B cell (primary cell): ENCODE measurements at regions not wholly inside any gene's neighbourhood (a gene's known extent, or its start where the extent isn't known, plus 50 kb on each side); places are given as distances from the start of the nearest gene placed in this dataset.

Experiments used
- ATAC-seq: fragments of 200-7000 bp; cut with Tn5 transposase; one replicate; pipeline ENCODE4 v1.10.0; 2021; ENCODE audit warnings: low read depth, mild to moderate bottlenecking, moderate number of reproducible peaks, moderate library complexity
- CTCF ChIA-PET: fragments of 350-600 bp; sonication (Branson Sonifier 250); formaldehyde crosslinking; loops from one replicate; lab custom pipeline; 2021; ENCODE audit warnings: antibody characterized with exemption, inconsistent platforms; lab: Charles Lee
- POLR2A ChIA-PET: fragments of 350-600 bp; sonication (Branson Sonifier 250); formaldehyde crosslinking; loops from one replicate; lab custom pipeline; 2021; ENCODE audit warnings: antibody characterized with exemption; lab: Charles Lee
- DNase-seq: peaks from one replicate; pipeline ENCODE4 v3.0.0; 2013
- H2AFZ ChIP-seq: 2 replicates; pipeline ENCODE4 v1.6.1; 2012; ENCODE audit warnings: mild to moderate bottlenecking, low read depth, low read length; ENCODE audit not compliant: insufficient read depth, poor library complexity, severe bottlenecking
- H3K27ac ChIP-seq, 2 donors: 1 replicate in 1 of 2; 2 replicates in 1 of 2; pipeline ENCODE4 v1.5.1; 2012 to 2013; ENCODE audit warnings: low read length in 2 of 2, mild to moderate bottlenecking in 2 of 2, moderate library complexity in 1 of 2
- H3K27me3 ChIP-seq, 4 experiments: fragments of 200-600 bp in 1 of 4; sonication (generic) in 1 of 4; replicated peaks in 1 of 4; 1 replicate in 2 of 4; 2 replicates in 2 of 4; pipeline versions ENCODE4 v1.6.1 to v1.7.0; 2013 to 2016; ENCODE audit warnings: low read length in 3 of 4, mild to moderate bottlenecking in 2 of 4, mixed read lengths in 1 of 4, moderate library complexity in 1 of 4; ENCODE audit not compliant: insufficient read depth in 4 of 4, control insufficient read depth in 3 of 4; ENCODE audit errors: control extremely low read depth in 1 of 4
- H3K36me3 ChIP-seq, 2 experiments: replicated peaks in 1 of 2; 1 replicate in 1 of 2; 2 replicates in 1 of 2; pipeline versions ENCODE4 v1.6.1 to v1.7.1; 2013; ENCODE audit warnings: low read length in 1 of 2; ENCODE audit not compliant: insufficient read depth in 2 of 2, control insufficient read depth in 1 of 2; ENCODE audit errors: control extremely low read depth in 1 of 2, extremely low read depth in 1 of 2
- H3K4me1 ChIP-seq, 2 donors: fragments of 200-600 bp in 1 of 2; sonication (generic) in 1 of 2; 1 replicate in 1 of 2; 2 replicates in 1 of 2; pipeline versions ENCODE4 v1.5.1 to v1.6.1; 2013 to 2017; ENCODE audit warnings: low read length in 2 of 2; ENCODE audit not compliant: control insufficient read depth in 2 of 2, insufficient read depth in 2 of 2
- H3K4me2 ChIP-seq: replicated peaks from 2 replicates; pipeline ENCODE3; 2012; ENCODE audit warnings: mild to moderate bottlenecking, low read depth, low read length; ENCODE audit not compliant: poor library complexity, severe bottlenecking
- H3K4me3 ChIP-seq, 5 experiments: fragments of 200-600 bp in 1 of 5; sonication (generic) in 1 of 5; 1 replicate in 3 of 5; 2 replicates in 2 of 5; pipeline versions ENCODE4 v1.5.1 to v1.7.0; 2011 to 2016; ENCODE audit warnings: low read length in 4 of 5, mild to moderate bottlenecking in 4 of 5, low read depth in 2 of 5, control low read depth in 1 of 5, moderate library complexity in 1 of 5; ENCODE audit not compliant: insufficient read depth in 1 of 5; ENCODE audit errors: control extremely low read depth in 1 of 5, extremely low read depth in 1 of 5
- H3K79me2 ChIP-seq: fragments of 200-600 bp; sonication (generic); one replicate; pipeline ENCODE4 v1.6.0; 2016; ENCODE audit warnings: low read length; ENCODE audit not compliant: control insufficient read depth, insufficient read depth
- H3K9ac ChIP-seq: fragments of 200-600 bp; sonication (generic); 2 replicates; pipeline ENCODE4 v1.6.1; 2017; ENCODE audit warnings: mild to moderate bottlenecking, low read length, moderate library complexity
- H3K9me3 ChIP-seq, 3 donors: one replicate each; pipeline versions ENCODE4 v1.6.1 to v1.7.1; 2013; ENCODE audit warnings: low read length in 2 of 3; ENCODE audit not compliant: control insufficient read depth in 2 of 3, insufficient read depth in 1 of 3; ENCODE audit errors: control extremely low read depth in 1 of 3
- H4K20me1 ChIP-seq: 2 replicates; pipeline ENCODE4 v1.6.0; 2012; ENCODE audit warnings: mild to moderate bottlenecking, low read length; ENCODE audit not compliant: insufficient read depth, control insufficient read depth, poor library complexity, severe bottlenecking
- H3K27ac Mint-ChIP-seq: one replicate; pipeline ENCODE4 v1.8.0; 2021; ENCODE audit warnings: mixed read lengths
- H3K27me3 Mint-ChIP-seq: one replicate; pipeline ENCODE4 v1.8.0; 2021; ENCODE audit warnings: mixed read lengths
- H3K4me1 Mint-ChIP-seq: one replicate; pipeline ENCODE4 v1.8.0; 2021; ENCODE audit warnings: mixed read lengths
- H3K4me3 Mint-ChIP-seq: one replicate; pipeline ENCODE4 v1.8.0; 2021; ENCODE audit warnings: mixed read lengths
- H3K9me3 Mint-ChIP-seq: one replicate; pipeline ENCODE4 v1.8.0; 2022; ENCODE audit warnings: mixed read lengths; ENCODE audit not compliant: insufficient read depth
- EZH2 ChIP-seq: IDR thresholded peaks from 2 replicates; pipeline ENCODE4 v1.6.1; 2012; ENCODE audit warnings: borderline replicate concordance, low read depth, mild to moderate bottlenecking, moderate library complexity, low read length; ENCODE audit not compliant: insufficient read depth, poor library complexity, severe bottlenecking
- WGBS: methylation state at CpG from one replicate; pipeline ENCODE4 v1.1.5; 2013; ENCODE audit warnings: missing lambda C conversion rate; ENCODE audit not compliant: insufficient coverage; 5-methylcytosine and 5-hydroxymethylcytosine counted together
- intact Hi-C: fragments of 100-400 bp; cut with micrococcal nuclease; formaldehyde crosslinking; loops from one replicate; pipeline ENCODE4 v1.10.0; 2022
- TF ChIP-seq, protein P1 (sequence below): fragments of 200-600 bp; IDR thresholded peaks from one replicate; pipeline ENCODE4 v1.8.0; 2022; ENCODE audit warnings: antibody characterized with exemption, mild to moderate bottlenecking

DNA sequence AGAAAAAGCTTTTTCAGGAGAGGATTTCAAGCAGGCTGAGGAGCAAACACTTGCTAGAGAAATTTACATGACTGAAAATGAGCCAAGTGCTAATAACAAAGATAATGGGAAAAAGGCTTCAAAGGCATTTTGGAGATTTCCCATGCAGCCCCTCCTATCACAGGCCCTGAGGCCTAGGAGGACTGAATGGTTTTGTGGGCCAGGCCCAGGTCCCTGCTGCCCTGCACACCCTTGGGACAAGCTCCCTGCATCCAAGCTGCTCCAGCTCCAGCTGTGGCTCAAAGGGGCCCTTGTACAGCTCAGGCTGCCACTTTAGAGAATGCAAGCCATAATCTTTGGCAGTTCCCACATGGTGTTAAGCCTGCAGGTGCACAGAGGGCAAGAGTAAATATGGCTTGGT is 154.0 kb upstream of the LMNTD1 start:
- Histone ChIP-seq H3K79me2 (no peaks in the 10 kb centered on the region), H2AFZ (no peak overlapping the region), H4K20me1 (no peaks in the 10 kb centered on the region), H3K4me3 (no peak overlapping the region), H3K4me2 (no peak overlapping the region), H3K27me3 (no peaks in the 10 kb centered on the region), H3K9me3 (peaks cover 0 to 11% (median 0%) of the 10 kb centered on the region in 3 donors), H3K27ac (no peak overlapping the region), H3K9ac (no peak overlapping the region), H3K36me3 (no peaks in the 10 kb centered on the region), H3K4me1 (no peaks in the 10 kb centered on the region)
- POLR2A ChIA-PET = no interaction called here
- CTCF ChIA-PET = no interaction called here
- no peaks in the 10 kb centered on the region for H3K9me3 Mint-ChIP-seq
- intact Hi-C loops = no loop called here
- DNase-seq = no peak
- no peak for ATAC-seq
- TF ChIP-seq EZH2 = no peak
- TF ChIP-seq, protein P1, sequence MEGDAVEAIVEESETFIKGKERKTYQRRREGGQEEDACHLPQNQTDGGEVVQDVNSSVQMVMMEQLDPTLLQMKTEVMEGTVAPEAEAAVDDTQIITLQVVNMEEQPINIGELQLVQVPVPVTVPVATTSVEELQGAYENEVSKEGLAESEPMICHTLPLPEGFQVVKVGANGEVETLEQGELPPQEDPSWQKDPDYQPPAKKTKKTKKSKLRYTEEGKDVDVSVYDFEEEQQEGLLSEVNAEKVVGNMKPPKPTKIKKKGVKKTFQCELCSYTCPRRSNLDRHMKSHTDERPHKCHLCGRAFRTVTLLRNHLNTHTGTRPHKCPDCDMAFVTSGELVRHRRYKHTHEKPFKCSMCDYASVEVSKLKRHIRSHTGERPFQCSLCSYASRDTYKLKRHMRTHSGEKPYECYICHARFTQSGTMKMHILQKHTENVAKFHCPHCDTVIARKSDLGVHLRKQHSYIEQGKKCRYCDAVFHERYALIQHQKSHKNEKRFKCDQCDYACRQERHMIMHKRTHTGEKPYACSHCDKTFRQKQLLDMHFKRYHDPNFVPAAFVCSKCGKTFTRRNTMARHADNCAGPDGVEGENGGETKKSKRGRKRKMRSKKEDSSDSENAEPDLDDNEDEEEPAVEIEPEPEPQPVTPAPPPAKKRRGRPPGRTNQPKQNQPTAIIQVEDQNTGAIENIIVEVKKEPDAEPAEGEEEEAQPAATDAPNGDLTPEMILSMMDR = no peak
- no peak overlapping the region for H3K4me3 Mint-ChIP-seq
- H3K27me3 Mint-ChIP-seq = no peaks in the 10 kb centered on the region
- H3K27ac Mint-ChIP-seq = no peak overlapping the region
- peaks cover 2% of the 10 kb centered on the region for H3K4me1 Mint-ChIP-seq

DNA sequence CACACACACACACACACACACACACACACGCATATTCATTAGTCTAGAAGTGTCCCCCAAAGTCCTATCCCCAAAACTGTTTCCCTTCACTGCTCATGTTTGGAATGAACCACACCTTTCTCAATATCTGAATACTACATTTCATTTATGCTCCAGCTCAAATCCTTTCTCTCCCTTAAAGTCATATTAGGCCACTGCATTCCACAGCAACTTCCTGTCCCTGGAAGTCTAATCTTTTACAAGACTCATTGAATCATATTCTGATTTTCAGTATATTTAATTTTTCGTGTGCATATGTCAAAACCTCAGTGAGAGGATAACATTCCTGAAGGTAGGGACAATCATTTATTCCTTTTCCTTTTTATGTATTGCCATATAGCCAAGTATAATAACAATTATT is 155.6 kb upstream of the LMNTD1 start:
- no peak overlapping the region for H3K27ac Mint-ChIP-seq
- Histone ChIP-seq H4K20me1 (no peaks in the 10 kb centered on the region), H3K4me1 (no peaks in the 10 kb centered on the region), H3K4me2 (no peak overlapping the region), H3K9me3 (peaks cover 0 to 12% (median 1%) of the 10 kb centered on the region in 3 donors), H3K9ac (no peak overlapping the region), H3K4me3 (no peak overlapping the region), H3K36me3 (no peaks in the 10 kb centered on the region), H3K27ac (no peak overlapping the region), H3K79me2 (no peaks in the 10 kb centered on the region), H2AFZ (no peak overlapping the region), H3K27me3 (no peaks in the 10 kb centered on the region)
- ChIA-PET CTCF (no interaction called here), POLR2A (no interaction called here)
- no peak for DNase-seq
- no peaks in the 10 kb centered on the region for H3K27me3 Mint-ChIP-seq
- no peaks in the 10 kb centered on the region for H3K9me3 Mint-ChIP-seq
- no peak for ATAC-seq
- peaks cover 11% of the 10 kb centered on the region for H3K4me1 Mint-ChIP-seq
- TF ChIP-seq EZH2 = no peak
- TF ChIP-seq, protein P1 = no peak
- WGBS = 83% methylated on average over 1 of the region's 2 CpGs
- H3K4me3 Mint-ChIP-seq = no peak overlapping the region
- intact Hi-C loops = no loop called here
